ENCODE measurements at regions not wholly inside any gene's neighbourhood (a gene's known extent, or its start where the extent isn't known, plus 50 kb on each side); places are given as distances from the start of the nearest gene placed in this dataset.
A peak's percentile ranks its signal among the peaks of the same experiment; 100 is the strongest.

- peaks cover 56% of the 10 kb centered on the region for H3K4me1 Mint-ChIP-seq (ENCODE audit: low read depth)
- DNase-seq (ENCODE audit: low spot score, unreplicated experiment), result no peak
These were observed 231.1 kb downstream of the SOX4 start for GRCh38 chr6:21824431-21825177.

GRCh38 chr6:21826023-21826422, 232.5 kb downstream of the SOX4 start:
- Mint-ChIP-seq H3K4me3 (ENCODE audit: low read depth) (peak overlapping the region; percentile 12), H3K9me3 (ENCODE audit: low read depth) (no peaks in the 10 kb centered on the region), H3K27ac (peak overlapping the region; percentile 98), H3K36me3 (ENCODE audit: insufficient read depth) (peaks cover 1% of the 10 kb centered on the region), H3K27me3 (no peaks in the 10 kb centered on the region), H3K4me1 (ENCODE audit: low read depth) (peaks cover 55% of the 10 kb centered on the region)
- DNase-seq (ENCODE audit: low spot score, unreplicated experiment), result no peak
- no peak for TF ChIP-seq CTCF (IDR thresholded peaks at IDR 0.05; ENCODE audit: unreplicated experiment)

More at GRCh38 chr6:21824431-21825177, 231.1 kb downstream of the SOX4 start:
- Mint-ChIP-seq H3K36me3 (ENCODE audit: insufficient read depth) (peaks cover 3% of the 10 kb centered on the region), H3K27ac (peak overlapping the region; percentile 93), H3K9me3 (ENCODE audit: low read depth) (no peaks in the 10 kb centered on the region), H3K27me3 (no peaks in the 10 kb centered on the region), H3K4me3 (ENCODE audit: low read depth) (no peak overlapping the region)
- no peak for TF ChIP-seq CTCF (IDR thresholded peaks at IDR 0.05; ENCODE audit: unreplicated experiment)

GRCh38 chr6:21826904-21827303, 233.4 kb downstream of the SOX4 start:
- TF ChIP-seq CTCF (IDR thresholded peaks at IDR 0.05; ENCODE audit: unreplicated experiment), result no peak
- Mint-ChIP-seq H3K27ac (peak overlapping the region; percentile 57), H3K36me3 (ENCODE audit: insufficient read depth) (no peaks in the 10 kb centered on the region), H3K9me3 (ENCODE audit: low read depth) (no peaks in the 10 kb centered on the region), H3K4me3 (ENCODE audit: low read depth) (no peak overlapping the region), H3K27me3 (no peaks in the 10 kb centered on the region), H3K4me1 (ENCODE audit: low read depth) (peaks cover 61% of the 10 kb centered on the region)
- DNase-seq (ENCODE audit: low spot score, unreplicated experiment), result no peak

- Mint-ChIP-seq H3K9me3 (ENCODE audit: low read depth) (no peaks in the 10 kb centered on the region), H3K27me3 (no peaks in the 10 kb centered on the region), H3K4me3 (ENCODE audit: low read depth) (no peak overlapping the region), H3K27ac (peak overlapping the region; percentile 57), H3K36me3 (ENCODE audit: insufficient read depth) (no peaks in the 10 kb centered on the region), H3K4me1 (ENCODE audit: low read depth) (peaks cover 58% of the 10 kb centered on the region)
- no peak for TF ChIP-seq CTCF (IDR thresholded peaks at IDR 0.05; ENCODE audit: unreplicated experiment)
- DNase-seq (ENCODE audit: low spot score, unreplicated experiment), result no peak
These were observed 234.1 kb downstream of the SOX4 start for GRCh38 chr6:21827425-21828202.

GRCh38 chr6:21828704-21829103, 235.2 kb downstream of the SOX4 start:
- peaks cover 52% of the 10 kb centered on the region for H3K4me1 Mint-ChIP-seq (ENCODE audit: low read depth)

More at GRCh38 chr6:21828704-21829103, 235.2 kb downstream of the SOX4 start:
- DNase-seq (ENCODE audit: low spot score, unreplicated experiment), result no peak
- Mint-ChIP-seq H3K27ac (peak overlapping the region; percentile 54), H3K36me3 (ENCODE audit: insufficient read depth) (peaks cover 4% of the 10 kb centered on the region), H3K4me3 (ENCODE audit: low read depth) (no peak overlapping the region), H3K9me3 (ENCODE audit: low read depth) (no peaks in the 10 kb centered on the region), H3K27me3 (no peaks in the 10 kb centered on the region)
- no peak for TF ChIP-seq CTCF (IDR thresholded peaks at IDR 0.05; ENCODE audit: unreplicated experiment)
